NCI-H128 (cell line): ENCODE measurements at regions not wholly inside any gene's neighbourhood (a gene's known extent, or its start where the extent isn't known, plus 50 kb on each side); places are given as distances from the start of the nearest gene placed in this dataset.

Source experiments
- DNase-seq: peaks from one replicate; lab custom pipeline; 2025; ENCODE audit not compliant: unreplicated experiment; lab: John Stamatoyannopoulos, UW

DNA sequence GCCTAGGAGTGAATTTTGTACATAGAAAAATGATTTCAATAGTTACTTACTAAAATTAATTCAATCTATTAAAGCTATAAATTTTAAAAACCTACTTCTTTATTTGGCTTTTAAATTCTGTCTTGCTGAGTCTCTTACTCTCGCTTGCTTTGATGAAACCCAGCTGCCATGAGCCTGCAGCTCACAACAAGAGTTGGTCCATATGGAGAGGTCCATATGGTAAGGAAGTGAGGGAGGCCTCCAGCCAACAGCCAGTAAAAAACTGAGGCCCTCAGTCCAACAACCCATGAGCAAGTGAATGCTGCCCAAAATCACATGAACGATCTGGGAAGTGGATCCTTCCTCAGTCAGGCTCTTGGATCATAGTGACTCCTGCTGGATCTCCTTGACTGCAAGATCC lies 89.9 kb upstream of the CXADR start:
- no peak for DNase-seq

GRCh38 chr21:17427157-17427556 lies 85.7 kb upstream of the CXADR start:
- DNase-seq, result no peak

GRCh38 chr21:17427831-17428483 lies 84.9 kb upstream of the CXADR start:
- no peak for DNase-seq

DNA sequence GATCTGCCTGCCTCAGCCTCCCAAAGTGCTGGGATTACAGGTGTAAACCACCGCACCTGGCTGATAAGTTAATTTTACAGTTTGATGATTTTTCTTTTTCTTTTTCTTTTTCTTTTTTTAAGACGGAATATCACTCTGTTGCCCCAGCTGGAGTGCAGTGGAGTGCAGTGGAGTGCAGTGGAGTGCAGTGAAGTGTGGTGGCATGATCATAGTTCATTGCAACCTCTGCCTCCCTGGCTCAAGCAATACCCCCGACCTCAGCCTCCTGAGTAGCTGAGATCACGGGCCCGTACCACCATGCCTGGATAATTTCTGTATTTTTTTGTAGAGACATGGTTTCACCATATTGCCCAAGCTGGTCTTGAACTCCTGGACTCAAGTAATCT lies 84.4 kb upstream of the CXADR start:
- DNase-seq, result no peak

GRCh38 chr21:17428980-17429379 lies 83.9 kb upstream of the CXADR start:
- no peak for DNase-seq

- DNase-seq, result no peak
Observed at GRCh38 chr21:17429936-17430335, 82.9 kb upstream of the CXADR start.

GRCh38 chr21:17432732-17433057 lies 80.1 kb upstream of the CXADR start:
- DNase-seq, result no peak

- no peak for DNase-seq
Observed at GRCh38 chr21:17433730-17434129, 79.1 kb upstream of the CXADR start.

DNA sequence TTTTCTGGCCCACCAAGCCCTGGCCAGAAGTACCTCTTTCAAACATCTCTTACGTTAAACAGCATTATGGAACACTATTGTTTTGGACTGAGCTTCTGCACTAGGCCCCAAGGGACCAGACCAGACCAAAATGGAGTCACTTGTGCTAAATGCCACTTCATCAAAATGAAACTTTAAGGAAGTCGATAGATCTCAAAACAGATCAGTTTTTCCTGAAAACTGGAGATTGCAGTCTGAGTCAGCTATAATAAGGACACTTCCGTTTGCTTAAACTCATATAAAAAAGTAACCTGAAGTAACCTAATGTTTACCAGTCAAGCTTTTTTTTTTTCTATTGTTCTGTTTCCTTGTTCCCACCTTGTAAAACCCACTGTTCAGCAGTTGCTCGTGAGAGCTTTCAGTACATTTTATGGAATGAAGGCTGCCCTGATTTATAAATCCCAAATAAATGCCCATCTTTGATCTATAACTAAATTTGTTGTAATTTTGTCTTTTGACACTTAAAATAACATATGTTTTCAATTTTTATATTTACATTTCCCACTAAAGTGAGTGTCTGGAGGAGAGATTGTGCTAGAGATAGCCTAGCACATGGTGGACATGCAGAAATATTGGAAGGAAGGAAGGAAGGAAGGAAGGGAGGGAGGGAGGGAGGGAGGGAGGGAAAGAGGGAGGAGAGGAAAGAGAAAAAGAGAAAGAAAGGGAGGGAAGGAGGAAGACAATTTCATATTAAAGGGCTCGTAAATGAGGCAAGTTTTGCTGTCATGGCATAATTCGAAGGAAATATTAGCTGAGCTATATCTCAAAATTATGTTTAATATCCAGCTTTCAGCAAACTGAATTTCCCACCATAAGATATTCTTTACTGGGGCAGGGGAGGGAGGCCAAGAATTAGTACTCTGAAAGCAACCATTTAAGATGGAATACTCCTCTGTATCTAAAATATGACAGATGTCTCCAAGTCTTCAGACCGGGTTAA lies 77.0 kb upstream of the CXADR start:
- no peak for DNase-seq

DNA sequence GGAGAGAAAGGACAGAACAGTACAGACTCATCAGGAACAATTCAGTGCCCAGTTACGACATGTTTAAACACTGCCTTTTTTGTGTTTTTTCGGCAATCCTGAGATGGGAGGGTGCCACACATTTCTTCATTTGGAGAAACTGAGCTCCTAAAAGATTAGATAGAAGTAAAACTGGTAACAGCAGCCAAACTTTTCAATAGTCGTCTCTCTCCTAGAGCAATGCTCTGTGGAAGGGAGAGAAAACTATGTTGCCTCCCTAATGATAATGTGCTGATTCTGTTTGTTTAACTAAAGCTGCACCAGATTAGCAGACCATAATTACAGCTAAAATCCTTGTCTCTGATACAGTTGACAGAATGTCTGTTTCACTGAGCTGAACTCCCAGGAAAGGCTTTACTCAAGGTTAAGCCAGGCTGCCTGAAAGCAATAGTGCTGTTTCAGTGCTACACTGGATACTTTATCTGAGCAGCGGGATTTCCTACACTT lies 76.2 kb upstream of the CXADR start:
- DNase-seq, result no peak

- peak; percentile 84 for DNase-seq
Observed at GRCh38 chr21:17438635-17439034, 74.2 kb upstream of the CXADR start.

GRCh38 chr21:17440969-17441368 lies 71.9 kb upstream of the CXADR start:
- DNase-seq, result no peak

- DNase-seq, result no peak
Observed at GRCh38 chr21:17441370-17441769, 71.5 kb upstream of the CXADR start.

DNA sequence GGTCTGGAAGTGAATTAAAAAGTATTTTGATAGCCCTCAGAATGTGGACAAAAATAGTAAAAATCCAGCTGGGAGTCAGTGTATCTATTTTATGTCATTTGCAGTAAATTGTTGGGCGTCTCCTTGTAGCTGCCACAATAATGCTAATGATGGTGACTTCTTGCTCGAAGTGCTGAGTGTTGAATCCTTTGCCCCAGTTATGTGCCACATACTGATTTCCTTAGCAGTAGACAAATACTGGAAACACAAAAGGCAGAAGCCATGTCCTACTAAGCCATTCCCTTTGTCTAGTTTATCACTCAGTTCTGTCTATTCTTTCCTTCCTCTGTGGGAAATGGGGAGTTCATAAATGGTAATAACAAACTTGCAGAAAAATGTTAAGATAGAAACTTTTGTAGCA lies 70.7 kb upstream of the CXADR start:
- DNase-seq, result no peak

GRCh38 chr21:17444828-17445227 lies 68.0 kb upstream of the CXADR start:
- DNase-seq, result no peak

DNA sequence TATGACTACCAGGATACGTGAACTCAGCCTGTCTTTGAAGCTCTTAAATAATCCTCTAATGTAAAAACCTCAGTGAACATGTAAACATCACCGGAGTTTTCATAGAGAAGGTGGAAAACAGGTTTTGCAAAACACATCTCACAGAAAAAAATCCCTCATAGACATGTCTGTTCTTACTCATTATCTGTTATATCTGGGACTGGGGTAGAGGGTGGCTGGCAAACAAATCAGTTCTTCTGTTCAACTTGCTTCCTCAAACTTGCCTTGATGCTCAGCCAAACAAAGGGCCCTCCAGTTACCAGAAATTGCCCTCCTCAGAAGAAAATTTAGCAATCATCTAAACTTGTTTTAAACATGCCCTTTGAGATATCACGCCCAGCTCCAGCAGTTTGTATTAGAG lies 66.1 kb upstream of the CXADR start:
- no peak for DNase-seq

DNA sequence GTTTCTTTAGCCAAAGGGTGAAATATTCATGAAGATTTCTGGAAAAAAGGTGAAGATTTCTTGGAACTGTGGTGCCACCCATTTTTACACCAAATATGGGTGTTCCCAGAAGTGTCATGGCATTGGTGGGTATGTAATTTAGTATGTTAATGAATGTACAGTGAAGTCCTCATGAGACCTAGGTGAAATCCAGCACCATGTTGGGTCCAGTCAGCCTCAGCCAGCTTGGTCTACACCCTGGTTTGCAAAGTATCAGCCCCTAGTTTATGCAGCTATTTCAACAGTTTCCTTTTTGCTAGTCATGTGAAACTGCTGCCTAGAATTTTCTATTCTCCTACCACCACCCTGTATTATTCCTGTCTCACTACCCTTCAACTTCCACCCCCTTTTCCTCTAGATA lies 63.1 kb upstream of the CXADR start:
- DNase-seq, result no peak

- DNase-seq, result no peak
Observed at GRCh38 chr21:17451364-17451891, 61.4 kb upstream of the CXADR start.

- DNase-seq, result no peak
Observed at GRCh38 chr21:17454315-17455027, 58.4 kb upstream of the CXADR start.

DNA sequence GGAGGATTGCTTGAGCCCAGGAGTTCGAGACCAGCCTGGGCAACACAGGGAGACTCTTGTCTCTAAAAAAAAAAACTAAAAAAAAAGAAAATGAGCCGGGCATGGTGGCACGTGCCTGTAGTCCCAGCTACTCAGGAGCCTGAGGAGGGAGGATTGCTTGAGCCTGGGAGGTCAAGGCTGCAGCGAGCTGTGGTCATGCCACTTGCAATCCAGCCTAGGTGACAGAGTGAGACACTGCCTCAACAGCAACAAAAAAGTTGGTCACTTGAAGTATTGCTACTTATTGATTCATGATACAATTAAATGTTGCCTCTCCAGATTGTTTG lies 57.9 kb upstream of the CXADR start:
- DNase-seq, result no peak

DNA sequence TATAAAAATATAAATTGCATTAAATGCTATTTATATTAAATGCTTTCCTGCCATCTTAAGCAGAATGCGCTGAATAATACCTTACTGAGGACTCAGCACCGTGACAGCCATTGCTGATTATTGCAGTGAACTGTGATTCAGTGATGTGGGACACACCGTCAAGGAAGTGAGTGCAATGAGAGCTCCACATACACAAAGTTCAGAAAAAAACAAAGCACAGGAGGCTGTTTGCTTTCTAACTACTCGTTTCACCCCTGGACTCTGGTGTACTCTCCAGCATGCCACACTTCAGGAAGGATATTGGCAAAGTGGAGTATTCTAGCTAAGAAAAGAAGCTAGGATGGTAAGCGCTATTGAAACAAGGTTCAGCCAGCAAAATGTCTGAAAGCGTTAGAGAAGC lies 57.4 kb upstream of the CXADR start:
- DNase-seq, result no peak

DNA sequence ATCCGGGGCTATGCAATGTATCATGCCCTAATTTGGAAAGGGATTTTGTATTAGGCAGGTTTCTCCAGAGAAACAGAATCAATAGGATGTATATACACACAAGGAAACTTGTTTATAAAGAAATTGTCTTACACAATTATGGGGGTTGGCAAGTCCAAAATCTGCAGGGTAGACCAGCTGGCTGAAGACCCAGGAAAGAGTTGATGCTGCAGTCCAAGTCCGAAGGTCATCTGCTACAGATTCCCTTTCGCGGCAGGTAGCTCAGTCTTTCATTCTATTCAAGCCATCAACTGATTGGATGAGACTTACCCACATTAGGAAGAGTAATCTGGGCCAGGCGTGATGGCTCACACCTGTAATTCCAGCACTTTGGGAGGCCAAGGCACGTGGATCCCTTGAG lies 54.6 kb upstream of the CXADR start:
- DNase-seq, result no peak
